ENCODE measurements at regions not wholly inside any gene's neighbourhood (a gene's known extent, or its start where the extent isn't known, plus 50 kb on each side); places are given as distances from the start of the nearest gene placed in this dataset.
A peak's percentile ranks its signal among the peaks of the same experiment; 100 is the strongest.
"Not testable (repeated sequence)": the region's sequence is repeated elsewhere in the genome, so short reads cannot be mapped to it uniquely, and the experiment has no call there.

DNA sequence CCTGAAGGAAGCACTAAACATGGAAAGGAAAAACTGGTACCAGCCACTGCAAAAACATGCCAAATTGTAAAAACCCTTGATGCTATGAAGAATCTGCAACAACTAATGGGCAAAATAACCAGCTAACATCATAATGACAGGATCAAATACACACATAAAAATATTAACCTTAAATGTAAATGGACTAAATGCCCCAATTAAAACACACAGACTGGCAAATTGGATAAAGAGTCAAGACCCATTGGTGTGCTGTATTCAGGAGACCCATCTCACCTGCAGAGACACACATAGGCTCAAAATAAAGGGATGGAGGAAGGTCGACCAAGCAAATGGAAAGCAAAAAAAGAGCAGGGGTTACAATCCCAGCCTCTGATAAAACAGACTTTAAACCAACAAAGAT is 87.7 kb upstream of the DNAJC1 start:
- DNase-seq (ENCODE audit: extremely low read depth in 1 of 11, low read depth in 9 of 11, low spot score in 4 of 11): not testable (repeated sequence)

DNA sequence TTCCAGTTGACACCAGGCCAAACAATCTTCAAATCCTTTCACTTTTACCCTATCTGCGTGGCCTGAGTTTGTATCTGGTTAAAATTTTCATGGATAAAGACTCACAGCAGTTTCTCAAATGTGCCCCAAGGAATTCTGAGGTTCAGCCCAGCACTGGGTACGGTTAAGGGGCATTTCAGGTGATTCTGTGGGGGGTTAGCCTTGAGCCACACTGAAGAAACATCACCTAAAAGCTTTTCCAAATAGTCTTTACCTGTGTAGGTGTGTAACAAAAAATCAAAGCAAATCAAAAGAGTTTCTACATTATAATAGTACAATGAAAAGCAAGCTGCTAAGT is 83.8 kb upstream of the DNAJC1 start:
- no peak for DNase-seq (ENCODE audit: extremely low read depth in 1 of 11, low read depth in 9 of 11, low spot score in 4 of 11)

DNA sequence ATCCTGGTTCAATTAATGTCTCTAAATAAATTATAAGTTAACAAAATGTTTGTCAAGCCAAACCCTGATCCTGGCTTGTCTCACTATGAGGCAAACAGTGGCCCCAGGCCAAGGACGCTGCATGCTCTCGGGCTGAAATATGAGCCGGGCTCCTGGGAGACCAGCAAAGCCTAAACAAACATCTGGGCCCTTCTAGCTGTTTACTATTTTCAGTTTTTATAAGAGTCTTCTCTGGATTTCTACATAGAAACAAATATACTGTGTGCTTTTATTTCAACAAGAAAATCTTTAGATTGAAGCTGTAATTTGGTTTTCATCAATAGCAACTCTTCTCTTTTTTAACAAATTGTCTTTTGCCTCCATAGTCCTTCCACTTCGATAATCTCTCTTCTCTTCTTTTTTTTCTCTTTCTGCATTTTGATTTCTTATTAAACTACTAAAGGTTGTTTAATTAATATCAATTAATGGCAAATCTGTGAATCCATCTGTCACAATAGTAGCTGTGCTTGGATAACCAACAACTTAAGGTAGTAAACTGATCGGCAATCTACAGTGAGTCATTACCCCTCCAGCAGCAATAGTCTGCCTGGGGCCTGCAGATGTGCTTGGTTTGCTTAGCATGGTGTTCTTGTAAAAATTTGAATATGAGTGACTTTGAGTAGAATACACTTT is 83.3 kb upstream of the DNAJC1 start:
- DNase-seq (ENCODE audit: extremely low read depth in 1 of 11, low read depth in 9 of 11, low spot score in 4 of 11): peak; percentile 29 to 80 (median 73)

DNA sequence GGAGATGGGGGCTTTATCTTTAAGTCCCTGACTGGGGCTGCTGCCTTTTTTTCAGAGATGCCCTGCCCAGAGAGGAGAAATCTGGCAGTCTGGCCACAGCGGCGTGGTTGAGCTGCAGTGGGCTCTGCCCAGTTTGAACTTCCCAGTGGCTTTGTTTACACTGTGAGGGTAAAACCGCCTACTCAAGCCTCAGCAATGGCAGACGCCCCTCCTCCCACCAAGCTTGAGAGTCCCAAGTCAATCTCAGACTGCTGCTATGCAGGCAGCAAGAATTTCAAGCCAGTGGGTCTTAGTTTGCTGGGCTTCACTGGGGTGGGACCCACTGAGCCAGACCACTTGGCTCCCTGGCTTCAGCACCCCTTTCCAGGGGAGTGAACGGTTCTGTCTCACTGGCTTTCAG is 76.4 kb upstream of the DNAJC1 start:
- not testable (repeated sequence) for DNase-seq (ENCODE audit: extremely low read depth in 1 of 11, low read depth in 9 of 11, low spot score in 4 of 11)

DNA sequence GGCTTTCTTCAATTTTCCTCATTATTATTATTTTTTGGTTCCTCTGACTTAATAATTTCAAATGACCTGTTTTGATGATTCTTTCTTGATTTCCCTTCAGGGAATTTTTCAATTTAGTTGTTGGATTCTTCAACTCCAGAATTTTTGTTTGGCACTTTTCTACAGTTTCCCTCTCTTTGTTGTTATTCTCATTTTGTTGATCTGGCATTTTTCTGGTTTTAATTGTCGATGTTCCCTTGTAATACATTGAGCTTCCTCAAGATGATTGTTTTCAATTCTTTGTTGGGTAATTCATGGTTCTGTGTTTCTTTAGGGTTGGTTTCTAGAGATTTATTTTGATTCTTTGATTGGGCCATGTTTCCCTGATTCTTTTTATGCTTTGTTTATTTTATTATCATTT is 67.8 kb upstream of the DNAJC1 start:
- no peak for DNase-seq (ENCODE audit: extremely low read depth in 1 of 11, low read depth in 9 of 11, low spot score in 4 of 11)

DNA sequence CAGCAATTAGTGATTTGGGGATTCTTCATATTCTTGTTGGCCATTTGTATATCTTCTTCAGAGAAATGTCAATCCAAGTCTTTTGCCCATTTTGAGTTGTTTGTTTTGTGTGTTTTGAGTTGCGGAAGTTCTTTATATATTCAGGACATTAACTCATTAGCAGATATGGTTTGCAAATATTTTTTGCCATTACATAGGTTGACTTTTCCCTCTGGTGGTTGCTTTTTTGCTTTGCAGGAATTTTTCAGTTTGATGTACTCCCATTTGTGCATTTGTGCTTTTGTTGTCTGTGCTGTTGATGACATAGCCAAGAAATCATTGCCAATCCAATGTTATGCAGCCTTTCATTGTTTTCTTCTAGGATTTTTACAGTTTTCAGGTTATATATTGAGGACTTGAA is 63.6 kb upstream of the DNAJC1 start:
- no peak for DNase-seq (ENCODE audit: extremely low read depth in 1 of 11, low read depth in 9 of 11, low spot score in 4 of 11)

DNA sequence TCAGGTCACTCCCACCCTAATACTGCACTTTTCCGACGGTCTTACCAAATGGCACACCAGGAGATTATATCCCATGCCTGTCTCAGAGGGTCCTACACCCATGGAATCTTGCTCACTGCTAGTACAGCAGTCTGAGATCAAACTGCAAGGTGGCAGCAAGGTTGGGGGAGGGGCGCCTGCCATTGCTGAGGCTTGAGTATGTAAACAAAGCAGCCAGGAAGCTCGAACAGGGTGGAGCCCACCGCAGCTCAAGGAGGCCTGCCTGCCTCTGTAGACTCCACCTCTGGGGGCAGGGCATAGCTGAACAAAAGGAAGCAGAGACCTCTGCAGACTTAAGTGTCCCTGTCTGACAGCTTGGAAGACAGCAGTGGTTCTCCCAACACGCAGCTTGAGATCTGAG is 57.5 kb upstream of the DNAJC1 start:
- not testable (repeated sequence) for DNase-seq (ENCODE audit: extremely low read depth in 1 of 11, low read depth in 9 of 11, low spot score in 4 of 11)

DNA sequence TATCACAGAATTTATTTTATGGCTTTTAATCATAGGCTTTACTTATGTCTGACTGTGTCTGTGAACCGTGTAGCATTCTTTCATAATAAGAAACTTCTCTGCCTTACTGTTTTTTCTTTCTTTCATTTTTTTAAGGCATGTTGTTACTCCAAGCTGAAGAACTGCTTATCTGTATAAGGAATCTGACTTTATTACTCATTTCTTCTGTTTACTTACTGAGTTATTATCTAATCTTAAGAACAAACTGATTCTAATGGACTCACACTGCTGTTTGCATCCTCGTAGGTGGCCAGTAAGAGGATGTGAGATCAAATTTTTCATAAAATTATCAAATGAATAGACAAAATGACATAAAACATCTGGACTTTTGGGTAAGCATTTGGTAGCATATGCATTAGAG is 54.7 kb upstream of the DNAJC1 start:
- DNase-seq (ENCODE audit: extremely low read depth in 1 of 11, low read depth in 9 of 11, low spot score in 4 of 11): peak in 2 of 11 donors; percentile 3 to 6

DNA sequence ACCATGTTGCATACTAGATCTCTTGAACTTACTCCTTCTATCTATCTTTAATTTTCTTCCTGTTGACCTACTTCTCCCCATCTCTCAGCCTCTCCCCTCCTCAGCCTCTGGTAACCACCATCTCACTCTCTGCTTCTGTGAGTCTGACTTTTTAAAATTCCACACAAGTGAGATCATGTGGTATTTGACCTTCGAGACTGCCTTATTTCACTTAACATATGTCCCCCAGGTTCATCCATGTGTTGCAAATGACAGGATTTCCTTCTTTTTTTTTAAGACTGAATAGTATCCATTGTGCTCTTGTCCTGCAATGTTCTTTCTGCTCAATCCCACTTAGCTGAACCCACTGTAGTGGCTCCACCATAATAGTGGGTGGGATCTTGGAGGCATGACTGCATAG is 51.4 kb upstream of the DNAJC1 start:
- peak in 1 of 11 donors; percentile 5 for DNase-seq (ENCODE audit: extremely low read depth in 1 of 11, low read depth in 9 of 11, low spot score in 4 of 11)

Measured in renal cortex interstitium (tissue), 11 donors.